K562 (cell line): ENCODE measurements at regions not wholly inside any gene's neighbourhood (a gene's known extent, or its start where the extent isn't known, plus 50 kb on each side); places are given as distances from the start of the nearest gene placed in this dataset.

Source experiments
- ATAC-seq: fragments of 200-7000 bp; cut with Tn5 transposase; 3 replicates; pipeline ENCODE4 v1.9.1; 2020; ENCODE audit warnings: moderate library complexity
- BruUV-seq: library from RNA; stranded (reverse); fragments of 400-500 nt; replicated peaks from 2 replicates; lab custom pipeline; 2021; lab: Mats Ljungman, UMichigan
- CTCF ChIA-PET: fragments of 300-600 bp; formaldehyde crosslinking; extraction: SDS; loops from one replicate; lab custom pipeline; 2021; ENCODE audit warnings: low intra/inter-chr PET ratio; lab: Yijun Ruan, JAX
- POLR2A ChIA-PET: fragments of 300-600, 350-650 bp; sonication (Branson Sonifier 250); formaldehyde crosslinking; extraction: SDS; loops from one replicate; lab custom pipeline; 2021; ENCODE audit warnings: antibody characterized with exemption, inconsistent platforms; lab: Yijun Ruan, JAX
- DNase-seq, 4 experiments: peaks; one replicate each; pipeline versions ENCODE4 v3.0.0 to v3.0.0-alpha.2; 2011 to 2018; ENCODE audit warnings: low spot score in 3 of 4, mixed read lengths in 3 of 4; ENCODE audit errors: extremely low read depth in 1 of 4
- FAIRE-seq: peaks from 2 replicates; lab custom pipeline; 2011; peaks lifted over from hg19 to GRCh38; lab: Jason Lieb, UNC
- H2AFZ ChIP-seq: 2 replicates; pipeline ENCODE4 v1.6.0; 2011; ENCODE audit warnings: low read depth, low read length, control low read depth, inconsistent platforms
- H3K27ac ChIP-seq: fragments of 200-600 bp; 3 replicates; pipeline ENCODE4 v1.8.0; 2011; ENCODE audit warnings: low read depth, mild to moderate bottlenecking, control low read depth, inconsistent platforms, low read length, moderate library complexity, mixed read lengths; ENCODE audit errors: extremely low read depth
- H3K27me3 ChIP-seq, 2 experiments: fragments of 300-600 bp in 1 of 2; 2 replicates in 1 of 2; 3 replicates in 1 of 2; pipeline versions ENCODE4 v1.6.0 to v1.8.0; 2011; ENCODE audit warnings: inconsistent platforms in 2 of 2, low read length in 2 of 2, mild to moderate bottlenecking in 1 of 2, mixed read lengths in 1 of 2, moderate library complexity in 1 of 2; ENCODE audit not compliant: control insufficient read depth in 2 of 2, insufficient read depth in 2 of 2
- H3K36me3 ChIP-seq: fragments of 300-600 bp; 3 replicates; pipeline ENCODE4 v1.8.0; 2011; ENCODE audit warnings: mild to moderate bottlenecking, low read length, inconsistent platforms; ENCODE audit not compliant: control insufficient read depth, insufficient read depth
- H3K4me1 ChIP-seq, 2 experiments: fragments of 200-600 bp in 1 of 2; replicated peaks in 1 of 2; 2 replicates in 1 of 2; 3 replicates in 1 of 2; pipeline versions ENCODE4 v1.5.1 to v1.8.0; 2011; ENCODE audit warnings: inconsistent platforms in 2 of 2, low read length in 2 of 2, mild to moderate bottlenecking in 1 of 2, mixed read lengths in 1 of 2, moderate library complexity in 1 of 2; ENCODE audit not compliant: control insufficient read depth in 2 of 2, insufficient read depth in 2 of 2
- H3K4me2 ChIP-seq: 2 replicates; pipeline ENCODE4 v1.6.1; 2011; ENCODE audit warnings: low read length, control low read depth, inconsistent platforms, mixed read lengths; ENCODE audit not compliant: insufficient read depth
- H3K4me3 ChIP-seq: fragments of 200-600 bp; sonication (generic), shearing (Covaris generic); 2 replicates; pipeline ENCODE4 v1.5.1; 2016; ENCODE audit warnings: control low read depth, inconsistent platforms
- H3K79me2 ChIP-seq: fragments of 200-600 bp; 3 replicates; pipeline ENCODE4 v1.8.0; 2011; ENCODE audit warnings: low read length, inconsistent platforms; ENCODE audit not compliant: control insufficient read depth, insufficient read depth
- H3K9ac ChIP-seq, 2 experiments: 2 replicates each; pipeline versions ENCODE4 v1.6.0 to v1.6.1; 2011; ENCODE audit warnings: low read depth in 2 of 2, low read length in 2 of 2, control low read depth in 1 of 2, inconsistent platforms in 1 of 2, mild to moderate bottlenecking in 1 of 2, mixed read lengths in 1 of 2; ENCODE audit not compliant: insufficient read depth in 1 of 2
- H3K9me1 ChIP-seq: one replicate; pipeline ENCODE4 v1.6.0; 2011; ENCODE audit warnings: inconsistent platforms, mild to moderate bottlenecking, low read length, moderate library complexity; ENCODE audit not compliant: control insufficient read depth, insufficient read depth
- H3K9me3 ChIP-seq: replicated peaks from 2 replicates; pipeline ENCODE4 v1.5.1; 2011; ENCODE audit warnings: low read depth, low read length, inconsistent platforms; ENCODE audit not compliant: control insufficient read depth, insufficient read depth
- H4K20me1 ChIP-seq: replicated peaks from 2 replicates; pipeline ENCODE4 v1.6.1; 2011; ENCODE audit warnings: low read length, inconsistent platforms, mixed read lengths; ENCODE audit not compliant: control insufficient read depth, insufficient read depth
- CBX3 ChIP-seq, 2 experiments: IDR thresholded peaks; 1 replicate in 1 of 2; 2 replicates in 1 of 2; pipeline ENCODE4 v1.6.1; 2012; ENCODE audit warnings: inconsistent platforms in 2 of 2, low read length in 2 of 2, borderline replicate concordance in 1 of 2, control low read depth in 1 of 2
- FOXA3 ChIP-seq, 2 experiments: fragments of 450-650 bp in 1 of 2; sonication (generic) in 1 of 2; formaldehyde crosslinking; IDR thresholded peaks in 1 of 2; conservative IDR thresholded peaks in 1 of 2; 2 replicates each; pipeline versions ENCODE4 v1.4.0 to v1.8.0; 2020 to 2022; ENCODE audit warnings: mild to moderate bottlenecking in 2 of 2, missing genetic modification reagents in 1 of 2
- KDM1A ChIP-seq, 2 experiments: fragments of 450-650 bp; IDR thresholded peaks; 2 replicates each; pipeline ENCODE4 v1.6.1; 2016; ENCODE audit warnings: mild to moderate bottlenecking in 2 of 2
- MEF2A ChIP-seq: IDR thresholded peaks from 2 replicates; pipeline ENCODE4 v1.6.1; 2011; ENCODE audit warnings: low read depth, mild to moderate bottlenecking, low read length, moderate library complexity; ENCODE audit not compliant: control insufficient read depth
- RBM34 ChIP-seq: fragments of 200-400 bp; formaldehyde crosslinking; IDR thresholded peaks from 2 replicates; pipeline ENCODE4 v1.6.1; 2018; ENCODE audit warnings: low read length, borderline replicate concordance; ENCODE audit not compliant: insufficient read depth
- RBM39 ChIP-seq: fragments of 200-400 bp; formaldehyde crosslinking; optimal IDR thresholded peaks from 2 replicates; pipeline ENCODE3; 2018; ENCODE audit warnings: low read depth, low read length
- TAF7 ChIP-seq: fragments of 450-650 bp; IDR thresholded peaks from 2 replicates; pipeline ENCODE4 v1.6.1; 2016; ENCODE audit warnings: missing genetic modification characterization, missing compliant biosample characterization
- ZBTB17 ChIP-seq: fragments of 450-650 bp; formaldehyde crosslinking; IDR thresholded peaks from 2 replicates; pipeline ENCODE4 v1.4.0; 2020; ENCODE audit warnings: mild to moderate bottlenecking
- ZFPM2 ChIP-seq: fragments of 250-450 bp; sonication (Bioruptor Pico); IDR thresholded peaks from 2 replicates; pipeline ENCODE4 v1.5.1; 2022; ENCODE audit warnings: mild to moderate bottlenecking
- ZNF239 ChIP-seq: fragments of 250-450 bp; sonication (Bioruptor Pico); IDR thresholded peaks from 2 replicates; pipeline ENCODE4 v1.4.0; 2020; ENCODE audit warnings: mild to moderate bottlenecking
- ZNF436 ChIP-seq: fragments of 250-450, 450-650 bp; sonication (Bioruptor Pico); formaldehyde crosslinking; IDR thresholded peaks from 2 replicates; pipeline ENCODE4 v1.7.0; 2020; ENCODE audit warnings: mild to moderate bottlenecking
- WGBS: fragments of 100-300 bp; shearing (Covaris generic); methylation state at CpG from one replicate; pipeline ENCODE4 v1.1.6; 2016; ENCODE audit warnings: low coverage, mixed read lengths; ENCODE audit not compliant: insufficient coverage; ENCODE audit errors: missing lambda C conversion rate; 5-methylcytosine and 5-hydroxymethylcytosine counted together
- in situ Hi-C: fragments of 300-500 bp; cut with MboI; formaldehyde crosslinking; loops from 4 replicates; pipeline ENCODE4 v1.15.0; 2018; ENCODE audit warnings: inconsistent platforms, mixed read lengths
- intact Hi-C: fragments of 100-400 bp; cut with micrococcal nuclease; formaldehyde crosslinking; loops from 2 replicates; pipeline ENCODE4 v1.14.2; 2022
- TF ChIP-seq, protein P1 (sequence below): sonication (generic); formaldehyde crosslinking; IDR thresholded peaks from 2 replicates; pipeline ENCODE4 v1.8.1; 2023; ENCODE audit warnings: mild to moderate bottlenecking, missing genetic modification reagents, moderate library complexity
- TF ChIP-seq, protein P2 (sequence below): fragments of 250-450 bp; sonication (Bioruptor Pico); IDR thresholded peaks from 2 replicates; pipeline ENCODE4 v1.8.0; 2022; ENCODE audit warnings: inconsistent platforms
- TF ChIP-seq, protein P3 (sequence below): fragments of 450-650 bp; formaldehyde crosslinking; IDR thresholded peaks from 2 replicates; pipeline ENCODE4 v1.4.0; 2020; ENCODE audit warnings: mild to moderate bottlenecking, moderate library complexity

DNA sequence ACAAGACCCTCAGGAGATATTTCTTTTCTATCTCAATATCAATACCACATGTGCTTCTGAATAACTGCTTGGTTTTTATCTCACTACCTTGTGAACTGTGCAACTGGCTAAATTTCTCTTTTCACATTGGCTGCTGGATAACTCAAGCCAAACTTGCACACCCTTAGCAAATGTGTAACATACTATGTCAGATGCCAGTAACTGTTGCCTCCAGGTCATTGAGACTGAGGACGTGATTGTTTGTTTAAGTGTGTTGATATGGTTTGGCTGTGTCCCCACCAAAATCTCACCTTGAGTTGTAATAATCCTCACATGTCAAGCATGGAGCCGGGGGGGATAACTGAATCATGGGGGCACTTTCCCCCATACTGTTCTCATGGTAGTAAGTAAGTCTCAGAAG is 90.2 kb upstream of the LIN7C start (continued):
- TF ChIP-seq, protein P1, sequence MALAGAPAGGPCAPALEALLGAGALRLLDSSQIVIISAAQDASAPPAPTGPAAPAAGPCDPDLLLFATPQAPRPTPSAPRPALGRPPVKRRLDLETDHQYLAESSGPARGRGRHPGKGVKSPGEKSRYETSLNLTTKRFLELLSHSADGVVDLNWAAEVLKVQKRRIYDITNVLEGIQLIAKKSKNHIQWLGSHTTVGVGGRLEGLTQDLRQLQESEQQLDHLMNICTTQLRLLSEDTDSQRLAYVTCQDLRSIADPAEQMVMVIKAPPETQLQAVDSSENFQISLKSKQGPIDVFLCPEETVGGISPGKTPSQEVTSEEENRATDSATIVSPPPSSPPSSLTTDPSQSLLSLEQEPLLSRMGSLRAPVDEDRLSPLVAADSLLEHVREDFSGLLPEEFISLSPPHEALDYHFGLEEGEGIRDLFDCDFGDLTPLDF (CRISPR knock-in tag): no peak

DNA sequence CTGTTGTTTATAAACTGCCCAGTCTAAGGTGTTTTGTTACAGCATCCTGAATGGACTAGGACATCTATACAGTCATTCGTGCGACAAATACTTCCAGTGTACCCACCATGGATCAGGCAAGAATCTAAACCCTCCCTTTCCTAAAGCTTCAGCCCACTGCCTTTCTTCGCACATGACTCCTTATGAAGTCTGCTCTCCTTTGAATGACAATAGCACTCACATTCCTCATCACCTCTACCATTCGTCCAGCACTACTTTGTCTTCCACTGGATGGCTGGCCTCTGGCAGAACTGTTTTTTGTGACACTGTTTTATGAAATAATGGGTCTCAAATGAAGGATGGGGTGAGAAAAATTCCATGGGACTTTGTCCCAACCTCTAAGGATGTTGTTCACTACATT is 89.8 kb upstream of the LIN7C start:
- no peak for TF ChIP-seq ZNF239
- no peak for TF ChIP-seq TAF7 (tag)
- TF ChIP-seq FOXA3 (CRISPR knock-in tag; conservative IDR thresholded peaks at IDR 0.05 in 1 of 2, IDR thresholded peaks at IDR 0.05 in 1 of 2): no peak
- TF ChIP-seq RBM39: no peak
- no peak for TF ChIP-seq KDM1A (IDR thresholded peaks at IDR 0.05)
- no peak for TF ChIP-seq MEF2A
- no peak for TF ChIP-seq ZFPM2 (CRISPR knock-in tag)
- no peak for TF ChIP-seq ZNF436
- no peak for TF ChIP-seq RBM34
- TF ChIP-seq, protein P2, sequence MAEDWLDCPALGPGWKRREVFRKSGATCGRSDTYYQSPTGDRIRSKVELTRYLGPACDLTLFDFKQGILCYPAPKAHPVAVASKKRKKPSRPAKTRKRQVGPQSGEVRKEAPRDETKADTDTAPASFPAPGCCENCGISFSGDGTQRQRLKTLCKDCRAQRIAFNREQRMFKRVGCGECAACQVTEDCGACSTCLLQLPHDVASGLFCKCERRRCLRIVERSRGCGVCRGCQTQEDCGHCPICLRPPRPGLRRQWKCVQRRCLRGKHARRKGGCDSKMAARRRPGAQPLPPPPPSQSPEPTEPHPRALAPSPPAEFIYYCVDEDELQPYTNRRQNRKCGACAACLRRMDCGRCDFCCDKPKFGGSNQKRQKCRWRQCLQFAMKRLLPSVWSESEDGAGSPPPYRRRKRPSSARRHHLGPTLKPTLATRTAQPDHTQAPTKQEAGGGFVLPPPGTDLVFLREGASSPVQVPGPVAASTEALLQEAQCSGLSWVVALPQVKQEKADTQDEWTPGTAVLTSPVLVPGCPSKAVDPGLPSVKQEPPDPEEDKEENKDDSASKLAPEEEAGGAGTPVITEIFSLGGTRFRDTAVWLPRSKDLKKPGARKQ (CRISPR knock-in tag): no peak
- TF ChIP-seq, protein P3, sequence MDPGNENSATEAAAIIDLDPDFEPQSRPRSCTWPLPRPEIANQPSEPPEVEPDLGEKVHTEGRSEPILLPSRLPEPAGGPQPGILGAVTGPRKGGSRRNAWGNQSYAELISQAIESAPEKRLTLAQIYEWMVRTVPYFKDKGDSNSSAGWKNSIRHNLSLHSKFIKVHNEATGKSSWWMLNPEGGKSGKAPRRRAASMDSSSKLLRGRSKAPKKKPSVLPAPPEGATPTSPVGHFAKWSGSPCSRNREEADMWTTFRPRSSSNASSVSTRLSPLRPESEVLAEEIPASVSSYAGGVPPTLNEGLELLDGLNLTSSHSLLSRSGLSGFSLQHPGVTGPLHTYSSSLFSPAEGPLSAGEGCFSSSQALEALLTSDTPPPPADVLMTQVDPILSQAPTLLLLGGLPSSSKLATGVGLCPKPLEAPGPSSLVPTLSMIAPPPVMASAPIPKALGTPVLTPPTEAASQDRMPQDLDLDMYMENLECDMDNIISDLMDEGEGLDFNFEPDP (CRISPR knock-in tag): no peak
- no peak for TF ChIP-seq ZBTB17 (CRISPR knock-in tag)
- TF ChIP-seq CBX3 (IDR thresholded peaks at IDR 0.05; ENCODE audit: borderline replicate concordance in 1 of 2, low read length in 2 of 2): no peak
- TF ChIP-seq, all 486 proteins: peak for 0
- H4K20me1 ChIP-seq: no peaks in the 10 kb centered on the region
- no peaks in the 10 kb centered on the region for H3K79me2 ChIP-seq
- H3K9me3 ChIP-seq: no peaks in the 10 kb centered on the region
- H3K9me1 ChIP-seq: no peaks in the 10 kb centered on the region
- no peak overlapping the region for H3K9ac ChIP-seq
- no peak overlapping the region for H2AFZ ChIP-seq
- in situ Hi-C loops: no loop called here
- intact Hi-C loops: no loop called here
- WGBS: 0% methylated on average over 4 of the region's 4 CpGs
- no TSS peak for BruUV-seq
- FAIRE-seq (no peak), ATAC-seq (no peak), DNase-seq (no peak)
- H3K27me3 ChIP-seq: no peaks in the 10 kb centered on the region
- H3K4me2 ChIP-seq: no peak overlapping the region
- no peak overlapping the region for H3K27ac ChIP-seq
- H3K4me1 ChIP-seq: no peaks in the 10 kb centered on the region
- CTCF ChIA-PET: no interaction called here
- H3K36me3 ChIP-seq: no peaks in the 10 kb centered on the region
- H3K4me3 ChIP-seq: no peak overlapping the region
- POLR2A ChIA-PET: no interaction called here
